ENCODE measurements at regions not wholly inside any gene's neighbourhood (a gene's known extent, or its start where the extent isn't known, plus 50 kb on each side); places are given as distances from the start of the nearest gene placed in this dataset.

GRCh38 chr11:100419518-100419917, 267.6 kb upstream of the ARHGAP42 start:
- no peak for TF ChIP-seq MAX (IDR thresholded peaks at IDR 0.05)
- no peak for TF ChIP-seq YY1 (IDR thresholded peaks at IDR 0.05; ENCODE audit: low read depth)
- no peak for TF ChIP-seq RAD21 (IDR thresholded peaks at IDR 0.05; ENCODE audit: low read depth)
- TF ChIP-seq EP300 (IDR thresholded peaks at IDR 0.05; ENCODE audit: borderline replicate concordance), result no peak
- no peak for TF ChIP-seq ZBTB7A (IDR thresholded peaks at IDR 0.05; ENCODE audit: low read depth)
- TF ChIP-seq CEBPB (IDR thresholded peaks at IDR 0.05), result no peak
- no peak for TF ChIP-seq REST (IDR thresholded peaks at IDR 0.05; ENCODE audit: low read depth)
- TF ChIP-seq EGR1 (IDR thresholded peaks at IDR 0.05), result no peak
- TF ChIP-seq NFIC (IDR thresholded peaks at IDR 0.05), result no peak
- TF ChIP-seq CREB1 (IDR thresholded peaks at IDR 0.05; ENCODE audit: low read depth), result no peak
- TF ChIP-seq TCF12 (IDR thresholded peaks at IDR 0.05; ENCODE audit: low read depth), result no peak
- TF ChIP-seq USF1 (IDR thresholded peaks at IDR 0.05), result no peak
